ENCODE measurements at regions not wholly inside any gene's neighbourhood (a gene's known extent, or its start where the extent isn't known, plus 50 kb on each side); places are given as distances from the start of the nearest gene placed in this dataset.

- POLR2A ChIA-PET = no interaction called here
- no peak for TF ChIP-seq CTCF (IDR thresholded peaks at IDR 0.05; ENCODE audit: low read depth, low read length)
- Histone ChIP-seq H3K27ac (ENCODE audit: low read depth, low read length) (no peak overlapping the region), H3K4me3 (ENCODE audit: low read depth, low read length) (no peak overlapping the region), H3K9me3 (ENCODE audit: control insufficient read depth, insufficient read depth, low read length) (no peaks in the 10 kb centered on the region), H3K27me3 (ENCODE audit: control insufficient read depth, insufficient read depth, low read length) (no peaks in the 10 kb centered on the region)
- CTCF ChIA-PET = no interaction called here
- no peak for DNase-seq (ENCODE audit: low read depth, low spot score)
Measured at GRCh38 chr1:60342569-60342968, 269.0 kb upstream of the C1orf87 start.

GRCh38 chr1:60341274-60341673 is 267.7 kb upstream of the C1orf87 start:
- no peak for TF ChIP-seq CTCF (IDR thresholded peaks at IDR 0.05; ENCODE audit: low read depth, low read length)
- no peaks in the 10 kb centered on the region for H3K9me3 ChIP-seq (ENCODE audit: control insufficient read depth, insufficient read depth, low read length)
- CTCF ChIA-PET = no interaction called here
- no peak overlapping the region for H3K4me3 ChIP-seq (ENCODE audit: low read depth, low read length)
- no peak overlapping the region for H3K27ac ChIP-seq (ENCODE audit: low read depth, low read length)
- DNase-seq (ENCODE audit: low read depth, low spot score) = no peak
- POLR2A ChIA-PET = no interaction called here
- H3K27me3 ChIP-seq (ENCODE audit: control insufficient read depth, insufficient read depth, low read length) = no peaks in the 10 kb centered on the region

GRCh38 chr1:60331647-60332046 is 258.1 kb upstream of the C1orf87 start:
- Histone ChIP-seq H3K27me3 (ENCODE audit: control insufficient read depth, insufficient read depth, low read length) (no peaks in the 10 kb centered on the region), H3K9me3 (ENCODE audit: control insufficient read depth, insufficient read depth, low read length) (no peaks in the 10 kb centered on the region), H3K27ac (ENCODE audit: low read depth, low read length) (no peak overlapping the region), H3K4me3 (ENCODE audit: low read depth, low read length) (no peak overlapping the region)
- CTCF ChIA-PET = no interaction called here
- TF ChIP-seq CTCF (IDR thresholded peaks at IDR 0.05; ENCODE audit: low read depth, low read length) = no peak
- POLR2A ChIA-PET = no interaction called here
- no peak for DNase-seq (ENCODE audit: low read depth, low spot score)

- TF ChIP-seq CTCF (IDR thresholded peaks at IDR 0.05; ENCODE audit: low read depth, low read length) = no peak
- no peaks in the 10 kb centered on the region for H3K27me3 ChIP-seq (ENCODE audit: control insufficient read depth, insufficient read depth, low read length)
- ChIA-PET CTCF (no interaction called here), POLR2A (no interaction called here)
- no peaks in the 10 kb centered on the region for H3K9me3 ChIP-seq (ENCODE audit: control insufficient read depth, insufficient read depth, low read length)
- DNase-seq (ENCODE audit: low read depth, low spot score) = no peak
- H3K4me3 ChIP-seq (ENCODE audit: low read depth, low read length) = no peak overlapping the region
- H3K27ac ChIP-seq (ENCODE audit: low read depth, low read length) = no peak overlapping the region
Measured at GRCh38 chr1:60329651-60330050, 256.1 kb upstream of the C1orf87 start.

- no peaks in the 10 kb centered on the region for H3K27me3 ChIP-seq (ENCODE audit: control insufficient read depth, insufficient read depth, low read length)
- ChIA-PET POLR2A (no interaction called here), CTCF (interaction anchor here (1.0 kb wide), 1 partner anchor 30 kb away, joined by 3 read pairs; no protein-coding TSS in a partner anchor)
- TF ChIP-seq CTCF (IDR thresholded peaks at IDR 0.05; ENCODE audit: low read depth, low read length) = no peak
- no peaks in the 10 kb centered on the region for H3K9me3 ChIP-seq (ENCODE audit: control insufficient read depth, insufficient read depth, low read length)
- no peak overlapping the region for H3K27ac ChIP-seq (ENCODE audit: low read depth, low read length)
- DNase-seq (ENCODE audit: low read depth, low spot score) = no peak
- H3K4me3 ChIP-seq (ENCODE audit: low read depth, low read length) = no peak overlapping the region
Measured at GRCh38 chr1:60311838-60312237, 238.3 kb upstream of the C1orf87 start.
